Jurkat, Clone E6-1 (cell line): ENCODE measurements at regions not wholly inside any gene's neighbourhood (a gene's known extent, or its start where the extent isn't known, plus 50 kb on each side); places are given as distances from the start of the nearest gene placed in this dataset.

Experiments used
- DNase-seq: peaks from one replicate; pipeline ENCODE4 v3.0.0-alpha.2; 2011; ENCODE audit warnings: low read depth, low spot score
- H3K4me3 ChIP-seq: 2 replicates; pipeline ENCODE4 v1.5.1; 2011; ENCODE audit warnings: mild to moderate bottlenecking, low read length, control low read depth, moderate library complexity

GRCh38 chr13:50071379-50071778, 56.1 kb downstream of the KCNRG start:
- DNase-seq = peak; percentile 56
- H3K4me3 ChIP-seq = no peak overlapping the region

DNA sequence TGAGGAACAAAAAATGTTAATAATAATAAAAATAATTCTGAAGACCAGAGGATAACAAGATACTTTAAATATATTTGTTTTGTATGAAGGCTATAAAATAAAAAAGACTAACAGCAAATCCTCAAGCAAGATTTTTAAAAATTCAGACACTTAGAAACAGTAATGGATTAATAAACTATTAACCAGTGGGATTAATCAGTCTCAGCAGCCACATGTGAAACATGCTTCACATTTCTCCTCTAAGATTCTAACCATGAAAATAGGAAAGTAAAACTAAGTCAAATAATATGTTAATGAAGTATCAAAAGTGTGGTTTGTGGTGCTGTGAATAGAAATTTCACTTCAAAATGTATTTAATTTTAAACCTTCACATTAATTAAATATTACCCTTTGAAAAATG, 57.4 kb downstream of the KCNRG start:
- no peak overlapping the region for H3K4me3 ChIP-seq
- DNase-seq = no peak

- no peak overlapping the region for H3K4me3 ChIP-seq
- no peak for DNase-seq
Measured at GRCh38 chr13:50073340-50073739, 58.1 kb downstream of the KCNRG start.

GRCh38 chr13:50074843-50075242, 59.6 kb downstream of the KCNRG start:
- H3K4me3 ChIP-seq = no peak overlapping the region
- DNase-seq = no peak

- no peak overlapping the region for H3K4me3 ChIP-seq
- no peak for DNase-seq
Measured at GRCh38 chr13:50075619-50076097, 60.4 kb downstream of the KCNRG start.

DNA sequence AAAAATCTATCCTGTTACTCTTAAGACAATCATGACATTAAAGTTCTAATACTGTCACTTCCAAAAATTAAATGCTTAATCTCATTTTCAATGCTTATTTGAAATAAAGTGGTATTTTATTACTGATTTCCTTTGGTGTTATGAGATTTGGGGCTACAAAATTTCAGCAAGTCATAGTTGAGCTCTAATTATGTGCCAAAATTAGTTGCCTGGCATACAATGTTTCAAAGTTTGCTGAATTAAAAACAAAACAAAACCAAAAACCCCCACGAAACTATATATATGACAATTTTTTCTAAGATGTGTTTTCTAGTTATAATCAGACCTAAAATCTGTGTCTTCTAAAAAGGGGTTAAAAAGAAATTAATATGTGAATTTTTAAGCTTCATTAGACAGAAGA, 62.2 kb downstream of the KCNRG start:
- H3K4me3 ChIP-seq = no peak overlapping the region
- no peak for DNase-seq

GRCh38 chr13:50078231-50078894, 63.1 kb downstream of the KCNRG start:
- DNase-seq = no peak
- H3K4me3 ChIP-seq = no peak overlapping the region

- DNase-seq = no peak
- H3K4me3 ChIP-seq = peak overlapping the region; percentile 89
Measured at GRCh38 chr13:50078895-50079654, 63.8 kb downstream of the KCNRG start.

DNA sequence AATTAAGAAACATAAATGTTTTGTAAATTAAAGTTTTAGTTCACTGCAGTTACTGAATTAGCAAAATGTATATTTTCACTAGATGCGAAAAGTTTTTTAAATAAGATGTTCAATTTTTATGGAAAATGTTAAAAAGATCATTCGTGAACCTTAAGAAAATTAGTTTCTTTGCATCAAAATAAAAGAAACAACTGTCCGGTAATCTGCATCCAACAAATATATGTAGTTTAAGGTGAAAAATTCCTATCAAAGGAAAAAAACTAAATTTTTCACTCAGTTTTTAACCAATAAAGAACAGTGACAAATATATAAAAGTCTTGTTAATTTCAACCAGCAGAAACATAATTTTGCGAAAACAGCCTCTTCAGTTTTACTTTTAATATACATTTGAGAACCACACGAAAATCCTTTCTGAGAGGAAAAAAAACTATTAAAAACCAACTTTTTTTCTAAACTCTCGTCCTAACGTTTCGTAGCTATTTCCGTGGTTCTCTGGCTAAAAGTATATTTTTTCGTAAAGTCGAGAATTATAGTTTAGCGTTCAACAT, 64.5 kb downstream of the KCNRG start:
- DNase-seq = no peak
- peak overlapping the region; percentile 89 for H3K4me3 ChIP-seq

GRCh38 chr13:50080203-50080910, 65.1 kb downstream of the KCNRG start:
- peak; percentile 32 for DNase-seq

DNA sequence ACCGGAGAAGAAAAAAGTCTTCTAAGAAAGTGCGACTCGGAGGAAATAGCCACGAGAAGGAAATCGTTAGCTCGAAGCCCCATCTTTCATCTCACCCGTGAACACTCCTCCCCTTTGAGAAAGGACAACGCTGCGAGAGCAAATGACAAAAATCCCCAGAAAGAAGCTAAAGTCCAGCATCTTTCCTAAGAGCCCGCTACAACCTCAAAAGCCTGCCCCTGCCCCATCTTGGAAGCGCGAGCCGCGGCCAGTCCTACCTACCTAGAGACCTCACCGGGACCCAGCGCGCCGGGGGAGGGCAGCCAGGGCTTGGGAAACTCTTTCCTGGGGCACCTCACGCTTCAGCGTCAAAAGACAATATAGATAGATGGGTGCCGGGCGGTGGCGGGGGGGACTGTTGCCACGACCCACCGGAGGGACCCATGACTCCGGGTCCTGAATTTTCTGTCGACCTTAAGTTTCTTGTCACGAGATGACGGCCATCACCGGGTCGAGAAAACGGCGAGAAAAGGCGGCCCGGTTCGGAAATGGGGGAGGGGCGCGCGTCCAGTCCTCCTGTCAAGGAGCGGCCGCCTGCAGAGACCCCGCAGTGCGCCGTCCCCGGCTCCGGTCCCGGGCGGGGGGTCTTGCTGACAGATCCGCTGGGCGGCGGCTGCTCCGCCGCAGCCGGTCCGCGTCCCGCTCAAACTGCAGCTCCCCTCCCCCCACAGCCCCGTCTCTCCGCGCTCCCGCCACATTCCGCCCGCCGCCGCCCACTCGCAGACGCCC, 65.9 kb downstream of the KCNRG start:
- peak overlapping the region; percentile 89 for H3K4me3 ChIP-seq
- DNase-seq = peak; percentile 45

More at GRCh38 chr13:50080203-50080910, 65.1 kb downstream of the KCNRG start:
- H3K4me3 ChIP-seq = peak overlapping the region; percentile 89

- H3K4me3 ChIP-seq = peak overlapping the region; percentile 89
- peak; percentile 99 for DNase-seq
Measured at GRCh38 chr13:50081679-50082425, 66.6 kb downstream of the KCNRG start.

- DNase-seq = peak; percentile 89
- peak overlapping the region; percentile 89 for H3K4me3 ChIP-seq
Measured at GRCh38 chr13:50082426-50083281, 67.4 kb downstream of the KCNRG start.

- DNase-seq = no peak
- H3K4me3 ChIP-seq = no peak overlapping the region
Measured at GRCh38 chr13:50085063-50085462, 69.8 kb downstream of the KCNRG start.

DNA sequence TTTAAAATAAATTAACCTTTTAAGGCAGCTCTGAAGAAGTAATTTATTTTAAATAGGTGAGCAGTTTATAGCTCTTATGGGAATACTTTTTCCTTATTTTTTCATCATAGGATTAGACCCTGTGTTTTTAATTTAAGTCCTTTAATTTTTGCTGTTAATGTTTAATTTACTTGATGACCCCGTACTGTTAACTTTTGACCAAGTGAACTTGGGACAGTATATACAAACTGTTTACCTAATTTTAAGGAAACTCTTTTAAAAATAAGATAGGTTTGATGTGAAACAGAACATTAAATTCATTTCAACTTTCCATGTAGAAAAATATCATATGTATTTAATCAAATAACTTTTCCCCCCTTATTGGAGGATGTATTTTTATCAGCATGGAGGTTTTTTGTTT, 74.4 kb downstream of the KCNRG start:
- no peak for DNase-seq

GRCh38 chr13:50090211-50090610, 75.0 kb downstream of the KCNRG start:
- DNase-seq = no peak
- H3K4me3 ChIP-seq = no peak overlapping the region

More for the DNA sequence above, 74.4 kb downstream of the KCNRG start:
- H3K4me3 ChIP-seq = no peak overlapping the region

GRCh38 chr13:50094615-50095293, 79.5 kb downstream of the KCNRG start:
- no peak overlapping the region for H3K4me3 ChIP-seq
- no peak for DNase-seq
